SKM-1 treated with dmso at 0.1 percent for 144 hours (cell line): ENCODE measurements at regions not wholly inside any gene's neighbourhood (a gene's known extent, or its start where the extent isn't known, plus 50 kb on each side); places are given as distances from the start of the nearest gene placed in this dataset.

Experiments used
- DNase-seq: peaks from one replicate; lab custom pipeline; 2025; ENCODE audit not compliant: unreplicated experiment; lab: John Stamatoyannopoulos, UW

- DNase-seq = no peak
Measured at GRCh38 chr12:43294916-43295315, 257.1 kb downstream of the ADAMTS20 start.

GRCh38 chr12:43294147-43294546 lies 257.9 kb downstream of the ADAMTS20 start:
- DNase-seq = no peak

GRCh38 chr12:43293396-43293795 lies 258.6 kb downstream of the ADAMTS20 start:
- no peak for DNase-seq

GRCh38 chr12:43292699-43293098 lies 259.3 kb downstream of the ADAMTS20 start:
- DNase-seq = no peak

- no peak for DNase-seq
Measured at GRCh38 chr12:43291516-43291915, 260.5 kb downstream of the ADAMTS20 start.

- no peak for DNase-seq
Measured at GRCh38 chr12:43290836-43291235, 261.2 kb downstream of the ADAMTS20 start.

- DNase-seq = no peak
Measured at GRCh38 chr12:43289426-43289801, 262.6 kb downstream of the ADAMTS20 start.

GRCh38 chr12:43288671-43289425 lies 263.2 kb downstream of the ADAMTS20 start:
- DNase-seq = no peak

- DNase-seq = no peak
Measured at GRCh38 chr12:43287706-43288383, 264.2 kb downstream of the ADAMTS20 start.

GRCh38 chr12:43286986-43287385 lies 265.0 kb downstream of the ADAMTS20 start:
- DNase-seq = no peak

GRCh38 chr12:43285159-43285598 lies 266.8 kb downstream of the ADAMTS20 start:
- no peak for DNase-seq

- no peak for DNase-seq
Measured at GRCh38 chr12:43284486-43285158, 267.4 kb downstream of the ADAMTS20 start.

- DNase-seq = no peak
Measured at GRCh38 chr12:43283206-43283605, 268.8 kb downstream of the ADAMTS20 start.

GRCh38 chr12:43282106-43282505 lies 269.9 kb downstream of the ADAMTS20 start:
- no peak for DNase-seq

- no peak for DNase-seq
Measured at GRCh38 chr12:43281563-43281962, 270.4 kb downstream of the ADAMTS20 start.

GRCh38 chr12:43278541-43278832 lies 273.5 kb downstream of the ADAMTS20 start:
- DNase-seq = no peak

- no peak for DNase-seq
Measured at GRCh38 chr12:43277651-43278540, 274.1 kb downstream of the ADAMTS20 start.

GRCh38 chr12:43273467-43273866 lies 278.5 kb downstream of the ADAMTS20 start:
- no peak for DNase-seq

- DNase-seq = no peak
Measured at GRCh38 chr12:43271659-43272058, 280.3 kb downstream of the ADAMTS20 start.

GRCh38 chr12:43267818-43268217 lies 284.2 kb downstream of the ADAMTS20 start:
- DNase-seq = no peak

- no peak for DNase-seq
Measured at GRCh38 chr12:43261701-43262100, 290.3 kb downstream of the ADAMTS20 start.
